Activated CD8-positive, alpha-beta memory T cell treated with anti-CD3 and anti-CD28 coated beads, Interleukin-2, amount 50 U/mL, for 1 hour (primary cell): ENCODE measurements at regions not wholly inside any gene's neighbourhood (a gene's known extent, or its start where the extent isn't known, plus 50 kb on each side); places are given as distances from the start of the nearest gene placed in this dataset.

ENCODE experiments used
- DNase-seq: peaks from one replicate; pipeline ENCODE4 v3.0.0-alpha.2; 2020; ENCODE audit errors: extremely low read depth

DNA sequence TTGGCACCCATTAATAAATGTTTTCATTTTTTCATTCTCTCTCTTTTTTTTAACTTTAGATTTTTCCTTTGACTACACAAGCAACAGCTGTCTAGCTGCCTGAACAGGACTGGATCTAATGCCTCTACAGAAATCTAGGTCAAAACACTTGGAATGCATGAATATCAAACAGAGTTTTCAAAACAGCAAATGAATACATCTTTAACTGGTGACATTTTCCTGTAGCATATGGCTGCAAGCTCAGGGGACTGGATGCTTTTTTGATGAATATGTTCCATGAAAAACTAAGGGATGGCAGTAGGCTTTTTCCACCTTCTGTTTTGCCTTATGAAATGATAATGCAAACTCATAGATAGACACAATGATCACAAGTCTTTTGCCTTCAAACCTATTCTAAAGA, 661.7 kb downstream of the MCTP2 start:
- no peak for DNase-seq

DNA sequence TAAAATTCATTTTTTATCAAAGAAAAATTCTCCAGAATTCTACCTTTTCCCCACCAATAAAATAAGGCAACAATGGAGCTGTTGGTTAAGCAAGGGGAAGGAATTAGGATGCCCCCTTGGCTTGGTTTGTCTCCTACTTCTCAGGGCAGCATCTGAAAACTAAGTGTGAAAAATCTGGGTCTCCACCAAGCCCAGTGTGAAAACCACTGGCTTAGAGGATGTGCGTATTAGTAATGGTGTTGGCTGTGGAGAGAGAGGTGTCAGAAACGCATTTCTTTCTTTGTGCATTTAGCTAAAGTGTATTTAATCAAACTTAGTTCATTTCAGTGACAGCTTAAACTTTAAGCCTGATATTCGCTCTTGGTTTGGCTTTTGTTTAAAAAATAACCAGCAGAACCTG, 662.7 kb downstream of the MCTP2 start:
- no peak for DNase-seq

DNA sequence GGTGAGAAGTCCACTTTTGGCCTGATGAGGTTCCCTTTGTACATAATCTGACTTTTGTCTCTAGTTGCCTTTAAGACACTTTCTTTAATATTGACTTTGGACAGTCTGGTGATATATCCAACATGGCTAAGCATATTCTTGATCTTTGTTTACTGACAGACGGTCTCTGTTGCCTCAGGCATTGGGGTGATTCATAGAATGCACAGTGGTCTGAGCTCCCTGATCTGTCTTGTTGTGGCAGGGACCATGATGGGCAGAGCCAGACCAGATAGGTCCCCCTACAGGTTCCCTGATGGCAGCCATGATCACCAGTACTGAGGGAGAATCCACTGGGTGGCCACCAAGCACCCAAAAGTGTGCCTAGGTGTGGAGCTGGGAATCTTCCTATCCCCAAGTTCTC, 678.1 kb downstream of the MCTP2 start:
- DNase-seq: no peak

DNA sequence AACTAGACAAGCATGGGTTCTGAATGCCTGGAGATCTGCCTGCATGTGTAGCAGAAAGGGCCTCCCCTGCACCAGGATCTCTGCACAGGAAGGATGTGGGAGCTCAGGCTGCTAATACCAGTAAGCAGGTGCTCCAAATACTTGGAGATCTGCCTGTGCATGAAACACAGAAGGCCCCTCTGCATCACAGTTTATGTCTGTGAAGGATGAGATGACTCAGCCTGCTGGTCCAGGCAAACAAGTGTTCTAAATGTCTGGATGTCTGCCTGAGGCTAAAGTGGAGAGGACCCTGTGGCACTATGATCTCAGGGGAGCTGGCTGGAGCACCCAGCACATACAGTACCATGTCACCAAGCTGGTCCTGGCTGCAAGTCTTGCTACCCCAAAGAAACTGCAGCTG, 678.8 kb downstream of the MCTP2 start:
- DNase-seq: no peak

DNA sequence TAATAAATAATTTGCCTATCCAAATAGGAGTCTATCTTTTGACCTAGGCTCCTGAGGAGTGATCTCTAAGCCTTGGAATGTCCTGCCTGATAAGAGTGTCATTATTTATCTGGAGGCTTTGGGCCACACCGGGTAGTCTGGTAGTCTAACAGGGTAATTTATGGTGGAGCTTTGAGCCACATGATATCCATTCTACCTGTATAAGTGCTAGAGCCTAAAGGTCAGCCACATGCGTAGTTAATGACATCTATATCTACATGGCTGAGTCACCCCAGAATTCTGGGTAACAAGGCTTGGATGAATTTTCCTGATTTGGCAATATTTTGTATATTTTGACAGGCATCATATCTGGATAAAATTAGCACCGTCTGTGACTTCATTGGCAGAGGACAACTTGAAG, 681.4 kb downstream of the MCTP2 start:
- no peak for DNase-seq

DNA sequence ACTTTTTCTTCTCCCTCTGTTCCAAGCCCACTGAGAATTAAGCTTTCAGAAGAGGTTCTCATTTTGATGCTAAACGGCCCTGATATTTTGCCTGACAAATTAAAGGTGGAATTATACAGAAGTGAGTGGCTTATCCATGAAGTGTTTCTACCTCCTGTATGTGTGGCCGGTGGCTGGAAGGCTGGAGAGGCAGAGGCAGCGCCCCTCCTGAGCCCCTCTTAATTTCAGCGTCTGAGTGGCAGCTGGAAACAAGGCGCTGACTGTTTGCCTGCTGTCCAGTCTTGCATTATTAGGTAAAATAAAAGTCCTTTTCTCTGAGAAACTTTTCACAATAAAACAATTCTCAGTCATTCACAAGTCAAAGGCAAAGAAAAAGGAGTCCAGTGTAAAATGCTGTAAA, 685.7 kb downstream of the MCTP2 start:
- DNase-seq: no peak

DNA sequence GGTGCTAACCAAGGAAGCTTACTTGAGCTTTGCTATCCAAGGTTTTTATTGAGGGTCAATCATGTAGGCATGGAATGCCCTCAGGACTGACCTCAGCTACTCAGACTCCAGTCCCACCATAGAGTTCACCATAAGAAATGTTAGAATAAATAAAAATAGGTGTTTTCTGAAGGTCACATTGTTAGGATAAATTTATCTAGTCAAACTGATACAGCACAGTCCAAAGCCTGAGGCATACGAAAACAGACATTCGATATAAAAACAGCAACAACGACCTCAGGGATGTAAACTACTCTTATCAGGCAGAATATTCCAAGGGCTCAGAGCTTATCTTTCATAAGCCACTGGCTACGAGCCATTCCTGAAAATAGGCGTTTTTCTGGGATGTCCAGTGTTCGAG, 690.6 kb downstream of the MCTP2 start:
- no peak for DNase-seq

DNA sequence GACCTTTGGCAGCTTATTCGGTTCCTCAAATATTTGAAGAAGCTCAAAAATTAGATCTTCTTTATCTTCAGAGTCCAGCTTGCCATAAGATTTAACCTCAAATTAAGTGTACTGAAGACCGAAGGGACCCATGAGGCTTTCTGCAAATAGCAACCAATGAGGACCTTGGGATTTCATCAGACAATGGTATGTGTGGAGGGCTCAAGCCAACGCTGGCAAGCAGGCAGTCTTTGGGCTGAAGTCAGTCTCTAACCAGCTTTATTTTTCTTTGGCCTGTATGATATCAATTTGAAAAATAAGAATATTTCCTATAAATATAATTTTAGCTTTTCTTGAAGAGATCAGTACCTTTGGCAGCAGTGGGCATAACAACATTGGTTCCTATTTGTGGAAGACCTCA, 692.7 kb downstream of the MCTP2 start:
- no peak for DNase-seq

DNA sequence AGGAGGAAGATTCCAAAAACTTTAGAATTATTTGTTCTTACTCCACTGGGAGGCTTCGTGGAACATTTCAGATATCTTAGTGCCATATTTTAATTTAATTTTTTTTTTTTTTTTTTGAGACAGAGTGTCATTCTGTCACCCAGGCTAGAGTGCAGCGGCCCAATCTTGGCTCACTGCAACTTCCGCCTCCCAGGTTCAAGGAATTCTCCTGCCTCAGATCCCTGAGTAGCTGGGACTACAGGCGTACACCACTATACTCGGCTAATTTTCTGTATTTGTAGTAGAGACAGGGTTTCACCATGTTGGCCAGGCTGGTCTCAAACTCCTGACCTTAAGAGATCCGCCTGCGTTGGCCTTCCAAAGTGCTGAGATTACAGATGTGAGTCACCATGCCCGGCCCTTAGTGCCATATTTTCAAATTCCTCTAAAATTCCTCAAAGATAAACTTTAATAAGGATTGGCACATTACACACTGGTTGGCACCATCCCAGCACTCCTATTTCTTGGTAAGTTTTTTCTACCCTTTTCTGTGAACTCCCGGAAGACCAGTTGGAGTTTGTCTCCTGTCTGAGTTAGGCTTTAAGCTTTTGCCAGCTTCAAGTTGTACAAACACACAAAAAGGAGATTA, 693.7 kb downstream of the MCTP2 start:
- no peak for DNase-seq

DNA sequence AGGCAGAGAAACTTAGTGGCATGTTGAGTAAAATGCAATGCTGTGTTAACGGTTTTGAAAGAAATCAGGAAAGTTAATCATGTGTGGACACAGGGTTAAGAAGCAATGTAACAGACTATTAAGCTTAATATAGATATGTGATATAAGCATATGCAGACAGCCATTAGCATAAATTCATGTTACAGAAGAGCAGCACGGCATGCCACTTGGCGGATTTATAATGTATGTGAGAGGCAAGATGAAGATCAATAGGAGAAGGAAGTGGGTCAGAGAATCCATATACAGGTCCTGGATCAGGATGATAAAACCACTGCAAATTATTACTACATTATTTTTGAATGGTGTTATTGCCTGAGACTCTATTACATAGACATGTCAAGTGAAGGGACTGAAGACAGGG, 694.3 kb downstream of the MCTP2 start:
- no peak for DNase-seq

DNA sequence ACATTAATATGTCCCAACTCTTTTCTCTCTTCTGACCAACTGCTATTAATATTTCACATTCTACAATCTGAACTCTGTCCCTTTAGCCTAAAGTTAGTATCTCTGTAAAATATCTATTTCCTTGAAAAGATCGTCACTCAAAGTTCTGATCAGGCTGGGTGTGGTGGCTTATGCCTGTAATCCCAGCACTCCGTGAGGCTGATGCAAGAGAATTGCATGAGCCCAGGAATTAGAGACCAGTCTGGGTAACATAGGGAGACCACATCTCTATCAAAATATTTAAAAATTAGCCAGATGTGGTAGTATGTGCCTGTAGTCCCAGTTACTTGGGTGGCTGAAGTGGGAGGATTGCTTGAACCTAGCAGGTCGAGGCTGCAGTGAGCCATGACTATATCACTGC, 695.6 kb downstream of the MCTP2 start:
- DNase-seq: no peak

DNA sequence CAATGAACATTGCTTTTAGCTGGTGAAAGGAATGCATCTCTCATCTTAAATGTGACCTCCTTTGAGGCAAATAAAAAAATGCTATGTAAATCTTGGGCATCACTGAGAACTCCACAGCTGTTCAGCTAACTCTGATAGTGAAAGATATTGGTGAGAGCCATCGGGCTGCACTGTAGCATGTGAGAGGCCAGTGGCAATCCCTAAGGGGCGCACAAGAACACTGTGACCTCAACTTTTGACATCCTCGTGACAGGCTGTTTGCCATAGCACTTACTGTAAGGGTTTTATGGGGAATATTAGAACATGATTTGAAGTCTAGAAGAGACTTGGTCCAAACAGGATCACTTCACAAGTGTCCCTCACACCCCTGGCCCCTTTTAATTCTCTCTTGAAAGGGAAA, 697.9 kb downstream of the MCTP2 start:
- DNase-seq: no peak

DNA sequence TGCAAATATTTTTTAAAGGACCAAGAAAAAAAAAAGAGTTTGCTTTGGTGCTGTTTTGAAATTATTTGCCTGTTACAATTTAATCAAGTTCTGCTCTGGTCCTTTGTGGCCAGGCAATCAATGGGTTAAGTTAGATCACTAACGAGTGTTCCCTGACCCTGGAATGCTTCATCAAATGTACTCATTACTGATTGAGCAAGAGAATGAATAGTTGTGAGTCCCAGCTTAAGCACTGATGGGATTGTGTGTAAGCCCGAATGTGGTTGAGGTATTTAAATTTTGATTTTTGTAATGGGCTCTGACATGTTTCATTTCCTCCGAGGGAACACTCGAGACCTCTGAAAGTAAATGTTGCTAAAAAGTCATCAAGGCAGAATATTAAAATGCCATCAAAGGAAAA, 699.1 kb downstream of the MCTP2 start:
- no peak for DNase-seq

DNA sequence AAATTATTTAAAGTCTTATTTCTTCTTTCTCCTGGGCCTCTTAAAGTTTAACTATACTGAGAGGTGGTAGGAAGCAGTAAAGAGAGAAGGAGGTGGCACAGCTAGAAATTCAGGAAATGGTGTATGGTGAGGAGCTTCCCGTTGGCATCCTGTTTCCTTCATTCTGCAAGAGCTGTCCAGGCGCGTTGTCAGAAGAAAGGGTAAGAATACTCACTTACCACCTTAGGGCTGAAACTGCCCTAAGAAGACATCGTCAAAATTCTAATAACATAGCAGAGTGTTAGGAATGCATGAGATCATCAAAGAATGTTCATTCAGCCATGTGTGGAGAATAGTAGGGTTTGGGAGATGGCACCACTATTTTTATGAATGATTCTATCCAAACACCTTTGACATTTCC, 699.6 kb downstream of the MCTP2 start:
- DNase-seq: no peak

DNA sequence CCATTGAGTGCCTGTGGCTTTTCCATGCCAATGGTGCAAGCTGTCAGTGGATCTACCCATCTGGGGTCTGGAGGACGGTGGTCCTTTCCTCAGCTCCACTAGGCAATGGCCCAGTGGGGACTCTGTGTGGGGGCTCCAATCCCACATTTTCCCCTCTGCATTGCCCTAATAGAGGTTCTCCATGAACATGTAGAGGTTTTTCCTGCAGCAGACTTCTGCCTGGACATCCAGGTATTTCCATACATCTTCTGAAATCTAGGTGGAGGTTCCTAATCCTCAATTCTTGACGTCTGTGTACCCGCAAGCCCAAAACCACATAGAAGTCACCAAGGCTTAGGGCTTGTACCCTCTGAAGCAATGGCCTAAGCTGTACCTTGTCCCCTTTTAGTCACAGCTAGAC, 703.1 kb downstream of the MCTP2 start:
- DNase-seq: no peak

DNA sequence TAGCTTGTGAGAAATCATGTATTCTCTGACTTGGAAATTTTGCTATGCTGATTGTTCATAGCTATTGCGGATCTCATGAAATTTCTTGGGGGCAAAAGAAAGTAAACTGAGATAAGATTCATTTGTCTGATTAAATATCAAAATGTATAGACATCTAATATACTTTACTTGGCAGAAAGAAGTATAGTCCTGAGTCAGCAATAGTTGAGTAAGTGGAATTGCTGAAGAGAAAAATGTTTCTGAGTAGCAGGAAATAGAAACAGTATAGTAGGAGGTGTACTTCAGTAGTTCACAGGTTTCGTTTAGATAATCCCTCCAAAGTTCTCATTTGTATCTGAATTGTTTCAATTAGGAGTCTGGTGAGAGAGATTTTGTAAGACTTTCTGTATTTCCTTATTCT, 705.9 kb downstream of the MCTP2 start:
- DNase-seq: no peak

DNA sequence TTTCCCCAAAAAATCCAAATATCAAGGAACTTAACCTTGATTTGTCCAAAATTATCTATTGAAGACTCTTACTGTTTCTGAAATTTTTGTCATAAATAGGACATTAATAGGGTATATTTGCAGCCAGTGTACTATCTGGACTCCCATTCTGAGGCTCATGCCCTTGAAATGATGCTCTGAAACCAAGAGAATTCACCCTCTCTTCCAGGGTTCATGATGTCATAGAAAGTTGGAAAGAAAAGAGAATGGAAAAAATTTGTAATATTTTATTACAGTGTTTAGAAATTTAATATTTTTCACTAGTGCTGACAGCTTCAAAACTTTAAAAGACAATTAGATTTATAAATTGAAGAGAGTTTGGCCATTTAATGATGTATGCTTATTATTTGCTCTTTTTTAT, 712.5 kb downstream of the MCTP2 start:
- no peak for DNase-seq

DNA sequence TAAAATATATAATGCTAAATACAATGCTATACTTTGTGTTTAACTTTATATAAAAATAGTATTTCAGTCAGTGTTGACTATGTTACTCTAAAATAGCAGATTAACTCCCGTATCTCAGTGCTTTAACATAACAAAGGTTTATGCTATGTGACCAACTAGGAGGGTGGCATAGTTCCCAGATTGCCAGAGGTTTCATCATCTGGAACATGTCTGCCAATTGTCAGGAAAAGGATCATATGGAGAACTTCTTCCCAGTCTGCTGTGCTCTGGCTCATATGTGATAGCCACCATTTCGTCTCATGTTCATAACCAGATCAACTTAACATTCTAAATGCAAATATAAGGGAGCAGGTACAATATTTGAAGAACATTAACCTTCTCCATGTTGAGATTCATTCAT, 720.2 kb downstream of the MCTP2 start:
- DNase-seq: no peak

DNA sequence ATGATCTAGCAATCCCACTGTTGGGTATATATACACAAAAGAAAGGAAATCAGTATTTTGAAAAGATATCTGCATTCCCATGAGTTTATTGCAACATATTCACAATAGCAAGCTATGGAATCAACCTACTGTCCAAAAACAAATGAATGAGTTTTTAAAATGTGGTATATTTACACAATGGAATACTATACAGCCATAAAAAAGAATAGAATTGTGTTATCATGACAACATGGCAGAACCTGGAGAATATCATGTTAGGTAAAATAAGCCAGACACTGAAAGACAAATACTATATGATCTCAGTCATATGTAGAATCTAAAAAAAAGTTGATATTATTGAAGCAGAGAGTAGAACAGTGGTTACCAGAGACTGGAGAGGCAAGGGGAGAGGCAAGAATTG, 732.6 kb downstream of the MCTP2 start:
- DNase-seq: no peak

DNA sequence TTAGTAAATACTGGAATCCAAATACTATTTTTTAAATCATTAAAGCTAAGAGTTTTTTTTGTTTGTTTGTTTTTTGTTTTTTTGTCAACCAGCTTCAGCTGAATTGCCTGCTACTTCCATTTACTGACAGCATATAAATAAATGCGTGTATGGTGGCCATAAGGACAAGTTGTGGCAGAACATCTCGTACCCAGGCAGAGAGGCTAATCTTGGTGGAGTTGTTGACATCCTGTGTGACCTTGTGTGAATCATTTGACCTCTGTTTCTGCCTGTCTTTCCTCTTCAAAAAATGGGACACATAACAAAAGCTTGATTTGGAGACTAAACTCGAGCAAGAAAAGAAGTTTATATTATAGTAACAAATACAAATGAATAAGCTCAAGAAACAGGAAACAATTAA, 734.2 kb downstream of the MCTP2 start:
- DNase-seq: no peak

DNA sequence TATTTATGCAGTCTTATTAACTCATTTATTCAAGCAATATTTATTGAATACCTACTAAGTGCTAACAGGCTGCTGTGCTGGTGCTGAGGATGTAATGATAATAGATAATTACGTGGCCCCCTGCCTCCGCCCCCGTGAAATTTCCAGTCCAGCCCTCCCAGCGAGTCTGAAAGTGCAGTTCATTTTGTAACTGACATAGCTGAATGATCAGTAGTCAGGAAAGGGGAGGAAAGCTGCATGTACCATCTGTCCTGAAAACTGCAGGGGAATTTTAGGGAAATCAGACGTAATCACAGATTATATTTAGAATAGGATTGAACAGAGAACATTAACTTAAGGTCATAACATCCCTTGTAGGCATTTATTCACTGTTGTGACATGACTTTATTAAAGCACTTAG, 736.8 kb downstream of the MCTP2 start:
- DNase-seq: no peak

DNA sequence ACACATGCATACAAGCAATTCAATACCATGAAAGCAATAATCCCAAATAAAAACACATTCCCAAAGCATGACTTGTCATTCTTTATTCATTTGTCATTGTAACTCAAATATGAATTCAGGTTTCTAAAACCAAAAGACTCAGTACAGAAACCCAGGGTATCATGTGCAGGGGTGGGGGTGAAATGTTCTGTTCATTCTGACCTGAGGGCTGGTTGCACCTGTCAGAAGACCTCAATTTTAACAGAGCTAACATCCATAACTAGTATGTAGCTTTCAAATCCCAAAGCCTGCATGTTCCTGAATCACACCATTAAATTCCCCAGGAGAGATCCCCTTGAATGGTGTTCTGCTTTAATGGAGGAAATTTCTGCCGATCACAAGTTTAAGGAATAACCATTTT, 738.7 kb downstream of the MCTP2 start:
- DNase-seq: no peak

DNA sequence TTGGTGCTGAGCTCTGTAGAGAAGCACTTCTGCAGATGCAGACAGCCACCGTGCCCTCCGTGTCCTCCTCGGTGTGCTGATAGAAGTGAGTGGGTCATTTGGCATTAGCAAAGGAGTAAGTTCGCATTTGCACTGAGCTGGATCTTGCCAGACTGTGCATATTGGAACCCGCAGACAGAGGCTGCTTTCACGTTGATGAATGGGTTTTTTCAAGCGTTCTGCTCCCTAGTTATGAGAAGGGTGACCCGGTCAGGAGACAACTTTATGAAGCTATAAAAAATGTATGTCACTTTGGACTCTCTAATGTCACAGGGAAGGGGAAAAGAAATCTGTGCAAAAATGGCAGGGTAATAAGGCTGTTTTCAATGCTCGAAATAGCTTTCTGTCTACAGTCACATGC, 739.4 kb downstream of the MCTP2 start:
- DNase-seq: no peak

DNA sequence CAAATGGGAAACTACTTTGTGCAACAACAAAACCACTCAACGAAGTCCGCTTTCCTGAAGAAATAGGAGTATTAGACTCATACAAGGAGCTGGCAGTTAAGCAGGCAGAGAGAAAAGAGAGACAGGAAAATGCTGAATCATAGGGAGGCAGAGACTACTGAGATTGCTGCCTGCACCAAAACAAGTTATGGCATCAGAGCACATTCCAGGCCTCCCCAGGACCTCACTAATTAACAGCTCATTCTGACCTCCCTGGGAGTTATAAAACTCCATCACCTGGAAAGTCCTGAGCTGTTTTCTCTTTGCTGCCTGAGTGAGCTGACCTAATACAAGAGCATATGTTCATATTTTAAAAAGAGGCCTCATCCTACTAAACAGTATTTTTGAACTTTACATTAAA, 741.0 kb downstream of the MCTP2 start:
- no peak for DNase-seq

DNA sequence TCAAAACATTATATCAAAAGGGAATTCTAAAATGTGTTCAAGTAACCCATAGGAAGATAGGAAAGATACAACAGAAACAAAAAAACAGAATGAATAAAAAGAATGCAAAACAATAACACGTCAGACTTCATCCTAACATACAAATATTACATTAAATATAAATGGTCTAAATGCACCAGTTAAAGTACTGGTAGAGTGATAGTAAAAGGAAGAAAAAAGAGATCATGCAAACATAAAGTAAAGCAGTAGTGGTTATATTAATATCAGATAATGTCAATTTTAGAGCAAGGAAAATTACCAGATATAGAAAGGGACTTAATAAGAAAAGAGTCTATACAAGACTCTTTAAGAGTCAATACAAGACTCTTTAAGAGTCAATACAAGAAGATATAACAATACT, 755.7 kb downstream of the MCTP2 start:
- DNase-seq: no peak
